Upper lobe of right lung (tissue), 1 donor: ENCODE measurements at regions not wholly inside any gene's neighbourhood (a gene's known extent, or its start where the extent isn't known, plus 50 kb on each side); places are given as distances from the start of the nearest gene placed in this dataset.
"Not testable (repeated sequence)": the region's sequence is repeated elsewhere in the genome, so short reads cannot be mapped to it uniquely, and the experiment has no call there.

Experiments
- ATAC-seq: fragments of 200-7000 bp; cut with Tn5 transposase; one replicate; pipeline ENCODE4 v1.9.1; 2020; ENCODE audit warnings: mild to moderate bottlenecking, moderate library complexity
- DNase-seq: peaks from one replicate; pipeline ENCODE4 v3.0.0-alpha.2; 2020
- H3K27ac ChIP-seq: fragments of 200-600 bp; one replicate; pipeline ENCODE4 v1.8.0; 2022
- H3K27me3 ChIP-seq: fragments of 200-600 bp; one replicate; pipeline ENCODE4 v1.8.0; 2022; ENCODE audit warnings: mild to moderate bottlenecking
- H3K36me3 ChIP-seq: fragments of 200-600 bp; one replicate; pipeline ENCODE4 v1.8.0; 2022
- H3K4me1 ChIP-seq: fragments of 200-600 bp; one replicate; pipeline ENCODE4 v1.8.0; 2022
- H3K4me3 ChIP-seq: fragments of 200-600 bp; one replicate; pipeline ENCODE4 v1.8.0; 2022; ENCODE audit warnings: mild to moderate bottlenecking
- H3K9me3 ChIP-seq: fragments of 200-600 bp; one replicate; pipeline ENCODE4 v1.8.0; 2022
- CTCF ChIP-seq: fragments of 200-600 bp; IDR thresholded peaks from one replicate; pipeline ENCODE4 v1.8.0; 2022; ENCODE audit warnings: antibody characterized with exemption
- intact Hi-C: fragments of 100-400 bp; cut with DNase I; formaldehyde crosslinking; loops from one replicate; pipeline ENCODE4 v1.11.0; 2022
- donor health status: DM: no; HTN: yes; CAD: no; lungs with severe emphysema.

GRCh38 chr6:166253778-166254204, 54.4 kb downstream of the PRR18 start:
- Histone ChIP-seq H3K4me3 (peak overlapping the region; percentile 44), H3K27me3 (peaks cover 16% of the 10 kb centered on the region), H3K36me3 (no peaks in the 10 kb centered on the region), H3K4me1 (peaks cover 21% of the 10 kb centered on the region), H3K9me3 (no peaks in the 10 kb centered on the region), H3K27ac (no peak overlapping the region)
- intact Hi-C loops, result no loop called here
- peak; percentile 91 for ATAC-seq
- TF ChIP-seq CTCF, result no peak
- peak; percentile 86 for DNase-seq

- DNase-seq, result peak; percentile 78
- Histone ChIP-seq H3K4me3 (peak overlapping the region; percentile 44), H3K9me3 (no peaks in the 10 kb centered on the region), H3K27ac (peak overlapping the region; percentile 53), H3K36me3 (no peaks in the 10 kb centered on the region), H3K27me3 (peaks cover 16% of the 10 kb centered on the region), H3K4me1 (peaks cover 17% of the 10 kb centered on the region)
- TF ChIP-seq CTCF, result no peak
- intact Hi-C loops, result no loop called here
- peak; percentile 88 for ATAC-seq
These were observed 54.9 kb downstream of the PRR18 start for GRCh38 chr6:166253281-166253681.

- Histone ChIP-seq H3K27ac (no peak overlapping the region), H3K4me1 (peaks cover 10% of the 10 kb centered on the region), H3K27me3 (peaks cover 16% of the 10 kb centered on the region), H3K36me3 (no peaks in the 10 kb centered on the region), H3K9me3 (no peaks in the 10 kb centered on the region), H3K4me3 (no peak overlapping the region)
- no peak for ATAC-seq
- no peak for DNase-seq
- intact Hi-C loops, result no loop called here
- no peak for TF ChIP-seq CTCF
These were observed 55.6 kb downstream of the PRR18 start for GRCh38 chr6:166252601-166253000.

GRCh38 chr6:166251655-166252054, 56.5 kb downstream of the PRR18 start:
- no peak for ATAC-seq
- H3K4me1 ChIP-seq, result peaks cover 10% of the 10 kb centered on the region
- DNase-seq, result no peak
- peaks cover 16% of the 10 kb centered on the region for H3K27me3 ChIP-seq
- H3K9me3 ChIP-seq, result no peaks in the 10 kb centered on the region
- no peaks in the 10 kb centered on the region for H3K36me3 ChIP-seq
- no peak overlapping the region for H3K27ac ChIP-seq
- intact Hi-C loops, result no loop called here
- no peak overlapping the region for H3K4me3 ChIP-seq
- TF ChIP-seq CTCF, result no peak

- no peaks in the 10 kb centered on the region for H3K36me3 ChIP-seq
- peaks cover 10% of the 10 kb centered on the region for H3K4me1 ChIP-seq
- no peak overlapping the region for H3K27ac ChIP-seq
- no peak overlapping the region for H3K4me3 ChIP-seq
- ATAC-seq (no peak), DNase-seq (no peak)
- intact Hi-C loops, result no loop called here
- H3K9me3 ChIP-seq, result no peaks in the 10 kb centered on the region
- no peak for TF ChIP-seq CTCF
- H3K27me3 ChIP-seq, result peaks cover 16% of the 10 kb centered on the region
These were observed 57.0 kb downstream of the PRR18 start for GRCh38 chr6:166251211-166251610.

GRCh38 chr6:166249061-166249785, 59.0 kb downstream of the PRR18 start:
- H3K4me1 ChIP-seq, H3K27ac ChIP-seq, intact Hi-C loops, H3K4me3 ChIP-seq, ATAC-seq, H3K36me3 ChIP-seq, DNase-seq, H3K9me3 ChIP-seq: not testable (repeated sequence)
- peaks cover 16% of the 10 kb centered on the region for H3K27me3 ChIP-seq
